ENCODE measurements at regions not wholly inside any gene's neighbourhood (a gene's known extent, or its start where the extent isn't known, plus 50 kb on each side); places are given as distances from the start of the nearest gene placed in this dataset.
"Not testable (repeated sequence)": the region's sequence is repeated elsewhere in the genome, so short reads cannot be mapped to it uniquely, and the experiment has no call there.

DNA sequence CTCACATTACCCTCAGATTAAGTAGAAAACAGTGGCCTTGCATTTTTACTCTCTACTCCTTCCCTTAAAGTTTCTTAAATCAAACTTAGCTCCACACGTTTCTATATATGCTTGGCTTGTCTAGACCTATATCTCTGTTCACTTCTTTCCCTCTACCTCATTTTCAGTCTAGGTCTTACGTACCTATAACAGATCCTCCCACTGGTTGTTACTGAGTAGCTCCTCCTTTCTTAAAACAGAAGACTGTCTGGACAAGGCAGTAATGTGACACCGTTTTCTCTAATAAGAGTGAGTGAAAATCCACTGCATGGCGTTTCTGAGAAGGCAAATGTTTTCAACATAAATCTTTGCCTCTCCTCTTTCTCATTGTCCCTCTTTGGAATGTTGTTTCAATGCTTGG is 211.7 kb upstream of the POGK start:
- DNase-seq (no peak), ATAC-seq (no peak), FAIRE-seq (no peak)
- TF ChIP-seq, protein P1, sequence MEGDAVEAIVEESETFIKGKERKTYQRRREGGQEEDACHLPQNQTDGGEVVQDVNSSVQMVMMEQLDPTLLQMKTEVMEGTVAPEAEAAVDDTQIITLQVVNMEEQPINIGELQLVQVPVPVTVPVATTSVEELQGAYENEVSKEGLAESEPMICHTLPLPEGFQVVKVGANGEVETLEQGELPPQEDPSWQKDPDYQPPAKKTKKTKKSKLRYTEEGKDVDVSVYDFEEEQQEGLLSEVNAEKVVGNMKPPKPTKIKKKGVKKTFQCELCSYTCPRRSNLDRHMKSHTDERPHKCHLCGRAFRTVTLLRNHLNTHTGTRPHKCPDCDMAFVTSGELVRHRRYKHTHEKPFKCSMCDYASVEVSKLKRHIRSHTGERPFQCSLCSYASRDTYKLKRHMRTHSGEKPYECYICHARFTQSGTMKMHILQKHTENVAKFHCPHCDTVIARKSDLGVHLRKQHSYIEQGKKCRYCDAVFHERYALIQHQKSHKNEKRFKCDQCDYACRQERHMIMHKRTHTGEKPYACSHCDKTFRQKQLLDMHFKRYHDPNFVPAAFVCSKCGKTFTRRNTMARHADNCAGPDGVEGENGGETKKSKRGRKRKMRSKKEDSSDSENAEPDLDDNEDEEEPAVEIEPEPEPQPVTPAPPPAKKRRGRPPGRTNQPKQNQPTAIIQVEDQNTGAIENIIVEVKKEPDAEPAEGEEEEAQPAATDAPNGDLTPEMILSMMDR (IDR thresholded peaks at IDR 0.05), result no peak
- WGBS, 2 donors, result 70 to 73% methylated on average over 4 of the region's 4 CpGs
- no peaks in the 10 kb centered on the region for H3K4me1 ChIP-seq
- H3K27me3 ChIP-seq, result no peaks in the 10 kb centered on the region
- H3K27ac ChIP-seq, result no peak overlapping the region
- intact Hi-C loops (cut with DNase I), result no loop called here
- no peaks in the 10 kb centered on the region for H3K9me3 ChIP-seq
- no peak overlapping the region for H3K4me3 ChIP-seq
- no peaks in the 10 kb centered on the region for H3K36me3 ChIP-seq

DNA sequence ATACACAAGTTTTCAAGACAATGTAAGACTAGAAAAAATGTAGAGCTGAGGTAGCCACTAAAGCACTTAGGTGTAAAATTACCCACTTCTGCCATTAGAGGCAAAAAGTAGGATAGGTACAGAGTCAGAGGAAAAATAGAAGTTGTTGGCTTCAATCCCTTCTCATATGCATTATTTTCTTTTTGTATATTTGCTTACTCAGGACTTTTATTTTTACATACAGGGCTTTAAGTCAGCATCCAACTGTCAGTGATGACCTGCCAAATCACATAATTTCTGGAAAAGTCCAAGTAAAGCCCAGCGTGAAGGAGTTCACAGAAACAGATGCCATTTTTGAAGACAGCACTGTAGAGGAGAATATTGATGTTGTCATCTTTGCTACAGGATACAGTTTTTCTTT is 211.0 kb upstream of the POGK start:
- intact Hi-C loops (cut with DNase I), result no loop called here

DNA sequence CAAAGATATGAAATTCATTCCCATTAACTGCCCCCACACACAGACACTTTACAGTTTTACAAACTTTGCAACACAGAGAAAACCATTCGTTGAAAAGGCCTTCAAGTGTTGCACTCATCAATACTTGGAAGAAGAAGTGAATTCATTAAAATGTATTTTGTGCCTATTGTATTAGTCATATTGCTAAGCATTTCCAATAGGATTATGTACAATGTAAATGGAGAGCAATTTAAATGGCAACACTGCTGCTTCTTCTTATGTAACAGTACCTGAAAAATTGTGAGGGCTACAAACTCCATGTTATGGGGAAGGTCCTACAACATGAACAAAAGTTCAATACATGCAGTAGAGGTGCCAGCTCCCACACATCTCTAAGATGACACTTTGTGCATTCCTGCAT is 209.3 kb upstream of the POGK start:
- DNase-seq (no peak), FAIRE-seq (no peak), ATAC-seq (no peak)
- TF ChIP-seq, protein P1 (IDR thresholded peaks at IDR 0.05), result no peak
- intact Hi-C loops (cut with DNase I), result no loop called here
- Histone ChIP-seq H3K4me3 (no peak overlapping the region), H3K4me1 (no peaks in the 10 kb centered on the region), H3K27me3 (no peaks in the 10 kb centered on the region), H3K36me3 (no peaks in the 10 kb centered on the region), H3K27ac (no peak overlapping the region), H3K9me3 (no peaks in the 10 kb centered on the region)
- 29 to 43% methylated on average over 1 of the region's 1 CpG for WGBS, 2 donors

More for the DNA sequence above, 211.0 kb upstream of the POGK start:
- 74 to 78% methylated on average over 1 of the region's 1 CpG for WGBS, 2 donors
- Histone ChIP-seq H3K36me3 (no peaks in the 10 kb centered on the region), H3K9me3 (no peaks in the 10 kb centered on the region), H3K27me3 (no peaks in the 10 kb centered on the region), H3K4me1 (no peaks in the 10 kb centered on the region), H3K4me3 (no peak overlapping the region), H3K27ac (no peak overlapping the region)
- TF ChIP-seq, protein P1 (IDR thresholded peaks at IDR 0.05), result no peak
- DNase-seq, result no peak
- no peak for ATAC-seq
- FAIRE-seq, result no peak

DNA sequence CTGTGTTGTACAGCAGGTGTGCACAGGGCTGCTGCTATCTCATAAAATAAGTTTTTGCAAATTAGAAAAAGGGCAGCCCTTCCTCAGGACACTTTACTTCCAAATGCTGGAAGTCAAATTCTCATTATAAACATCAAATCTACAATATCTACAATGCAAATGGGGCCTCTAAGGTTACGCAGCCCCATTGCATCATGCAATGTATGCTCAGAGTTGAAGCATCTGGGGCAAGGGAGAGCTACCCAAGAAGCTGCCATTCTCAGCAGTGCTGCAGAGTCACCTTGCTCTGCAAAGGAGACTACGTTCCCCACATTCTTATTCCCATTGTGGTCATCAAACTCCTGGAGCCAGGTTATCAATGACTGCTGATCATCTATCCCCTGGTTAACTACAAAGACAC is 208.9 kb upstream of the POGK start:
- H3K4me1 ChIP-seq, result no peaks in the 10 kb centered on the region
- 74 to 83% methylated on average over 2 of the region's 2 CpGs for WGBS, 2 donors
- H3K36me3 ChIP-seq, result no peaks in the 10 kb centered on the region
- H3K27ac ChIP-seq, result no peak overlapping the region
- ATAC-seq (no peak), FAIRE-seq (no peak), DNase-seq (no peak)
- no peaks in the 10 kb centered on the region for H3K9me3 ChIP-seq
- TF ChIP-seq, protein P1 (IDR thresholded peaks at IDR 0.05), result no peak
- H3K4me3 ChIP-seq, result no peak overlapping the region
- H3K27me3 ChIP-seq, result no peaks in the 10 kb centered on the region
- intact Hi-C loops (cut with DNase I), result no loop called here

DNA sequence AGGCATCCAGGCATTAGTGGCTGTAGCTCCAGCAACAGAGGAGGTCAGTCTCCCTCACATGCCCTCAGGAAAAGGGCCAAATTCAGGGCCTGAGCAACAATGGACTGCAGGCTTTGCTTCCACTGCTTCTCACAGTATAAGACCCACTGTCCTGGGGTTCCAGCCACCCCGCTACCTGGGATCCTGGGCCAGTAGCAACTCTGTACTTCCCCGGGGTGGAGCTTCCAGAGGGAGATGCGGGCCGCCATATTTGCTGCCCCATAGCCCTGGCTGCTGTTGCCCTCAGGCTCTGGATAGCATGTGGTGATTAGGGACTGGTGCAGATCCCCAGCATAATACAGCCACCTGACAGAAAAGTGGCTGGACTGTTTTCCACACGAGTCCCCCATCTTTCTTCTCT is 201.1 kb upstream of the POGK start:
- intact Hi-C loops (cut with DNase I), result no loop called here
- no peak for ATAC-seq
- WGBS, 2 donors, result 73 to 81% methylated on average over 5 of the region's 5 CpGs
- no peak for FAIRE-seq
- Histone ChIP-seq H3K4me1 (no peaks in the 10 kb centered on the region), H3K36me3 (no peaks in the 10 kb centered on the region), H3K4me3 (no peak overlapping the region), H3K27me3 (peaks cover 0 to 6% (median 0%) of the 10 kb centered on the region in 4 donors), H3K27ac (no peak overlapping the region), H3K9me3 (no peaks in the 10 kb centered on the region)
- TF ChIP-seq, protein P1 (IDR thresholded peaks at IDR 0.05), result no peak
- no peak for DNase-seq

DNA sequence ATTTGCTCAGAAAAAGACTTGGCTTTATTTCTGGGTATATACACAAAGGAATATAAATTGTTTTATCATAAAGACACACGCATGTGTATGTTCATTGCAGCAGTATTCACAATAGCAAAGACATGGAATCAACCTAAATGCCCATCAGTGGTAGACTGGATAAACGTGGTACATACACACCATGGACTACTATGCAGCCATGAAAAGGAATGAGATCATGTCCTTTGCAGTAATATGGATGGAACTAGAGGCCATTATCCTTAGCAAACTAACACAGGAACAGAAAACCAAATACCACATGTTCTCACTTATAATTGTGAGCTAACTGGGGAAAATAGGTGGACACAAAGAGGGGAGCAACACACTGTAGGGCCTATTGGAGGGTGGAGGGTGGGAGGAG is 182.0 kb upstream of the POGK start:
- intact Hi-C loops (cut with DNase I); FAIRE-seq; H3K27me3 ChIP-seq; H3K27ac ChIP-seq; H3K36me3 ChIP-seq; H3K4me3 ChIP-seq; DNase-seq; ATAC-seq; H3K4me1 ChIP-seq; H3K9me3 ChIP-seq: not testable (repeated sequence)
- 50 to 66% methylated on average over 2 of the region's 2 CpGs for WGBS, 2 donors

DNA sequence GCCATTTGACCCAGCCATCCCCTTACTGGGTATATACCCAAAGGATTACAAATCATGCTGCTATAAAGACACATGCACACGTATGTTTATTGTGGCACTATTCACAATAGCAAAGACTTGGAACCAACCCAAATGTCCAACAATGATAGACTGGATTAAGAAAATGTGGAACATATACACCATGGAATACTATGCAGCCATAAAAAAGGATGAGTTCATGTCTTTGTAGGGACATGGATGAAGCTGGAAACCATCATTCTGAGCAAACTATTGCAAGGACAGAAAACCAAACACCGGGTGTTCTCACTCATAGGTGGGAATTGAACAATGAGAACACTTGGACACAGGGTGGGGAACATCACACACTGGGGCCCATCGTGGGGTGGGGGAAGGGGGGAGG is 172.5 kb upstream of the POGK start:
- intact Hi-C loops (cut with DNase I); H3K27me3 ChIP-seq; H3K4me1 ChIP-seq; ATAC-seq; FAIRE-seq; H3K27ac ChIP-seq; H3K36me3 ChIP-seq; H3K4me3 ChIP-seq; DNase-seq; H3K9me3 ChIP-seq: not testable (repeated sequence)
- 64 to 72% methylated on average over 3 of the region's 3 CpGs for WGBS, 2 donors

DNA sequence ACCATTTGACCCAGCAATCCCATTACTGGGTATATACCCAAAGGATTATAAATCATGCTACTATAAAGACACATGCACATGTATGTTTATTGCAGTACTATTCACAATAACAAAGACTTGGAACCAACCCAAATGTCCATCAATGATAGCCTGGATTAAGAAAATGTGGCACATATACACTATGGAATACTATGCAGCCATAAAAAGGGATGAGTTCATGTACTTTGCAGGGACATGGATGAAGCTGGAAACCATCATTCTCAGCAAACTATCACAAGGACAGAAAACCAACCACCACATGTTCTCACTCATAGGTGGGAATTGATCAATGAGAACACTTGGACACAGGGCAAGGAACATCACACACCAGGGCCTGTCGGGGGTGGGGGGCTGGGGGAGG is 171.7 kb upstream of the POGK start:
- H3K4me1 ChIP-seq; DNase-seq; ATAC-seq; FAIRE-seq; intact Hi-C loops (cut with DNase I); H3K4me3 ChIP-seq; H3K27me3 ChIP-seq; H3K36me3 ChIP-seq; H3K27ac ChIP-seq; H3K9me3 ChIP-seq: not testable (repeated sequence)
- 72 to 79% methylated on average over 1 of the region's 1 CpG for WGBS, 2 donors

Data from pancreas (tissue), 10 donors.